GM18502 (cell line): ENCODE measurements at regions not wholly inside any gene's neighbourhood (a gene's known extent, or its start where the extent isn't known, plus 50 kb on each side); places are given as distances from the start of the nearest gene placed in this dataset.

ENCODE experiments used
- ATAC-seq: cut with Tn5 transposase; IDR thresholded peaks from one replicate; pipeline ENCODE4 v1.9.1; 2021; ENCODE audit warnings: mild to moderate bottlenecking; ENCODE audit not compliant: unreplicated experiment, poor library complexity

DNA sequence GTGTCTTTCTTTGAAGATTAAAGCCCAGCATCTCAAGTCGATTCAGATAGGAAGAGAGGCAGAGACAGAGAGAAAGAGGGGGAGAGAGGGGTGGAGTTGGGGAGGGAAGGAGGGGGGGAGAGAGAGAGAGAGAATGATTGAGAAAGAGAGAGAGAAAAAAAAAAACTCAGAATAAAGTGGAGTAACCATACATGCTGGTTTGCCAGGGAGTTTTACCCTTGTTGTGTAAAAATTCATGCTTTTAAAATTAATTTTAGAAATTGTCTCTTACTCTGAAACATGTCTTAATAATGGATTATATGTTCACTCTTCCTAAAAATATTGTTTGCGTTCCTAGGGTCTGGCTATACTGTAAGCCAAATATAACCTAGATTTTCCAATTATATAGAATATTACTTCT lies 908.5 kb downstream of the DSC3 start:
- no peak for ATAC-seq

DNA sequence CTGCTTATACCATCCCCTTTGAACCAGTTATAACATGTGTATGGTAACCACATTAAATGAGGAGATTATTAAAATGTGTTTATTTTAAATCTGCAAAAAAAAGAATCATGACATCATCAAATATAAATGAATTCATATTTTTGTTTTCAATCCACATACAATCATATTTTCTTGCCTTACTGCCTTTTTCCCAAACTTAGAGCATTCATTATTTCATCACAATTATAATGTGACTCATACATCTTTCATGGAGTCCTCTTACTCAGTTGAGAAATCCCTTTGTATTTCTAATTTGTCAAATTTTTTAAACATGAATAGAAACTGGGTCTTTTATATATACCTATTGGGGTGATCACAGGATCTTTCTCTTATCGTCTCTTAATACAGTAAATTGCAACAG lies 909.6 kb downstream of the DSC3 start:
- ATAC-seq, result no peak

DNA sequence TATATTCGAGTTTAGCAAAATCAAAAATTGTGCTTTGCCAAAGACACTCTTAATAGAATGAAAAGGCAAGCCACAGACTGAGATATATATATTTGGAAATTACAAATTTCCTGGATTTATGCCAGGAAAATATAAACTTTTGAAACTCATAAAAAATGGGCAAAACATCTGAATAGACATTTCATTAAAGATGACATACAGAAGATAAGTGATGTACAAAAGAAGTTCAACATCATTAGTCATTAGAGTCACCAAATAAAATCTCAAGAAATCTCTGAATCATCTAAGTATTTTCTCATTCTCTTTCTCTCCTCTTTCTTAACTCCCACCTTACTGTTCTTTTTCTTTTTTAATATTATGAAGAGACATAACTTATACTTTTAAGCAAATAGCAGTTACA lies 921.1 kb downstream of the DSC3 start:
- ATAC-seq, result no peak

DNA sequence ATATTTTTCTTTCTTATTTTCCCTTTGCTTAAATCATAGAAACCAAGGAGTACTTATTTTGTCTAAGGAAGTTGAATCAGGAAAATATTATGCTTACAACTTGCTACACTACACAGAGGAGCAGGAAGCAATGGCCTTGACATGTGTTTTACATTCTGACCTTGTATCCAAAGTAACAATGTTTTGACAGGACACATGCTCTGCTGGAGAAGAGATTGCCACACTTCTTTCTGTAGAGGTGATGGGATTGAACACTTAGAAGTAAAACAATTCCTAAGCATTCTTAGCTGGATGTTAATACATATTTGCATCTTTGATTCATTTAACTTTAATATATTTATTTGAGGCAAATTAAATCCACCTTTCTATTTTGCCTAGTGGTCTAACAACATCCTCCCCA lies 929.1 kb downstream of the DSC3 start:
- ATAC-seq, result no peak

DNA sequence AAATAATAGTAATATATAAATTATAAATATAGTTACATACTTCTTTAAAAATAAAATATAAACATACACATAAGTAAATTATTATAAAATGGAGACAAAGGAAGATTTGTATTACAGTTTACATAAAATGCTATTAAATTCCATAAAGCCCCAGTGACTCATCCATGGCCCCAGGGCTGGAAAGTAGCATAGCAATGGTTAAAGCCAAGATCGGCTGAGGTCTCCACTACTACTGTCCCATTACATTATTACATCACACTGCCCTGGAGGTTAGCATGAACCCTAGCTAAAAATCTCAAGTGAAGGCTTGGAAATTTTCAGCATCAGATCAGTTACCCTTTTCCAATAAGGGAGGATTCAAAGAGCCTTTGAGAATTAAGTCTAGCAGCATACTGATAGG lies 936.2 kb downstream of the DSC3 start:
- ATAC-seq, result no peak

DNA sequence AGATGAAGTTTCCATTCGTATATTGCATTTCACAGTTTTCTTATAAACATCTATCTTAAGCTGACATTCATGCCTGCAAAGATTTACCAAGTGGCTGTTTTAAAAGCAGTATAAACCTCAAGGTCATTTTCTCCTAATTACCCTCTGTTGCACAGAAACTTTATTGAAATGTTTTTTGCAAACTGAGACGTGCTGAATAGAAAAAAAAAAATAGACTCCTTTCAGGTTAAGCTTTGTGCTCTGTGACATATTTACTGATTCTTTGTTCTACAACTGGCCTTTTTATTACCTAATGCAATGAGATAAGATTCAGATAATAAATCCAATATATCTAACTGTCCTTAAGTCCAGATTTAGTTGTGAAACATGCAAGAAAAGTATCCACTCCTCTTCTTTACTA lies 938.7 kb downstream of the DSC3 start:
- no peak for ATAC-seq

DNA sequence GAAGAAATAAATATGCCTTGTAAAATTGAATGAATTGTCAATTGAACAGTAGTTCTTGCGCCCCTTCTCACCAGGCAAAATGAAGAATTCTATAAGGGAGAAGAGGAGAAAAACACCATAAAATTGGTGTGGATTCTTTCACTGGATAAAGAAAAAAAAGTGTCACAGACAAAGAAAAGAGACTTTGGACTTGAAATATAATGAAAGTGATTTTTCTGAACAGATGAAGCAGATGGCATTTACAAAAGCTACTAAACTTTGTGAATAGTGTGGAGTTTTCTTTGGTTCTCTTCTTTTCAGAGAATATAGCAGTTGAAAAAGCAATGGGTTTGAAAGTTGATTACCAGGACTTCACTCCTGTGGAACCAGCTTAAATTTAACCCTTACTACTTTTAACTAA lies 945.7 kb downstream of the DSC3 start:
- no peak for ATAC-seq

DNA sequence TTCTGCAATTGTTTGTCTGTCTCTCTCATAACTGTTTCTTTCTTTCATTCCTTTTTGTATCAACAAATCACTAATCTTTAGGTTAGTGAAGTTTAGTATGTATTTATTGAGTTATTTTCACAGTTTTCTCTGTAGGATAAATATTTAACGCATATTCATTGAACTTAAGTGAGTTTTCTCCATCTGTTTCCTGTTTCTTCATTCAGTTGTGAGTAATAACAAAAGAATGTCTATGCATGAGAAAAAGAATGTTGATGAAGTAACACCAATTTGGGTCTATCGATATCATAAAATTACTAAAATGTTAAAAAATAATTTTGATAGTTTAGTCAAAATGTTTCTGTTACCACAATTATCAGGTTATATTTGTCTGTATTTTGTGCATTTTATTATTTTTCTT lies 948.0 kb downstream of the DSC3 start:
- no peak for ATAC-seq

DNA sequence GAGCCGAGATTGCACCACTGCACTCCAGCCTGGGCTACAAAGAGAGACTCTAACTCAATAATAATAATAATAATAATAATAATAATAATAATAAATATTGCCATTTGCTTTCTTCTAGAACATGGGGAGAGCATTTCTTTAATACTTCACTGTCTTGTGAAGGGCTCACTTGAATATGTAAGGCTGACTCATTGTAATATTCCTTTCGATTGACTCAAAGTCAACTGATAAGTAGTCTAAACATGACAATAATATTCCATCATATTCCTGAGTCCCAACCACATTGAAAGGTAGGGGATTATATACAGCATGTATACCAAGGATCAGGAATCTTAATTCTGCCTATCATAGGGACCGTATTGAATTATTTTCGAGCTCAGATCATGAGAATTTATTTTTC lies 949.2 kb downstream of the DSC3 start:
- no peak for ATAC-seq

DNA sequence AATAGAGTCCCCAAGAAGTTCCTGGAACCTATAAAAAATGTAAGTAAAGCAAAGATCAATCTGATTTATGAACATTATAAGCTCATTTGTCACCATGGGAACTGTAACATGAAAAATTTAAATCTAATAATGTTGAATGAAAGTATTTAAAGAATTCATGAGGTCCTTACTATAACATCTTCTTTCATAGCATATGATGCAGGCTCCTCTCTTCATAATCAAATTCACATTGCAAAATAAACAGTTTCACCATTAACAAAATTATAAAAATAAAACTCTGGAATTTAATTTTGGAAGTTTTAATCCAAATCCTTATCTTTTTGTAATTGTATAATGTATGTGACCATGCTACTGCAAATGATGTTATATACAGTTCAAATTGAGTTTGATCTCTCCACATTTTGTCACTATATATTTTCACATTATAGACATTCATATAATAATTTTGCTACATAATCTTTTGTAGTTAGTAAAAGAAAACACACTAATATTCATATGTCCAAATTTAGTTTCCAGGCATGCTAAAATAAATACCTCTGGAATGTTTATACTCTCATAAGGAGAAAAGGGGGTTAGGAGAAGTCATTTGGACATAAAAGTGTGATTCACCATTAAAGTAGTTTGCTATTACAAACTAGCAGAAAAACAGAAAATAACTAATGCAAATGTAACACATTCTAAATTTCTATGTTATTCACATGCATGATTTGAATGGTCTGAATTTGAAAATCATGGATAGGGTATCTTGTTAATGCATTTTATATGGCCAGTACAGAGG lies 954.1 kb downstream of the DSC3 start:
- no peak for ATAC-seq

DNA sequence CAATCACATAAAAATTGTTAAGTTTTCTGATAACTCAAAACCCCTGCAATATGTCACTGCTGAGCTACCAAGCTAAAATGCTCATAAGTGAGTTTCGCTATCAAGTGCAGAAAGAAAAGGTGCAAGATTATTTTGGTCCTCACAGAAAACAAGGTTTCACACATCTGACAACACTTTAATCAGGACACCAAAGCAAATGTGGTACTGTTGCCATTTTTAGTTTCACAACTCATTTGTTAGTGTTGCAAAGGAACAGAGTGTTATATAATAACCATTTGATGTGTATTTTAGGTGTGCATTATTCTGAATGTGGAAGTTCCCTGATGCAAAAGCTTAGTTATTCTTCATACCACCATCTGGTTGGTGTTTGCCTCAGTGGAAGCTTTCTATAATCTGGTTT lies 956.2 kb downstream of the DSC3 start:
- no peak for ATAC-seq

DNA sequence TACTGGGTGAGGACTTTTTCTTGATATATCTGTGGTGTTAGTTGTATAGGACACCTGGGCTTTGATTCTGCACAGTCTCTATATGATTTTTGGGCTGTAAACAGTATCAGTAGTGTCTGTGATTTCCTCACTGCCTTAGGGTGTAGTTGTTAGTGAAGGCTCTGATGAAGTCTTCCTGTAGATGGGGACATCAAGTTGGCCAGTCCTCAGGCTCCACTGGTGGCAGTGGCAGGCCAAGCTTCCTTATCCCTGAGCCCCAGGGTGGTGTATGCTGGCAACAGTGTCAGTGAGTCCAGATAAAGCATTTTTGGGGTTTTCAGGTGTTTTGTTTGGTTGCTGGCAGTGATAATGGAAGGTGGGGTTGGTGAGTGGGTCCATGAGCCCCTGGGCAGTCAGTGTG lies 961.4 kb downstream of the DSC3 start:
- no peak for ATAC-seq

DNA sequence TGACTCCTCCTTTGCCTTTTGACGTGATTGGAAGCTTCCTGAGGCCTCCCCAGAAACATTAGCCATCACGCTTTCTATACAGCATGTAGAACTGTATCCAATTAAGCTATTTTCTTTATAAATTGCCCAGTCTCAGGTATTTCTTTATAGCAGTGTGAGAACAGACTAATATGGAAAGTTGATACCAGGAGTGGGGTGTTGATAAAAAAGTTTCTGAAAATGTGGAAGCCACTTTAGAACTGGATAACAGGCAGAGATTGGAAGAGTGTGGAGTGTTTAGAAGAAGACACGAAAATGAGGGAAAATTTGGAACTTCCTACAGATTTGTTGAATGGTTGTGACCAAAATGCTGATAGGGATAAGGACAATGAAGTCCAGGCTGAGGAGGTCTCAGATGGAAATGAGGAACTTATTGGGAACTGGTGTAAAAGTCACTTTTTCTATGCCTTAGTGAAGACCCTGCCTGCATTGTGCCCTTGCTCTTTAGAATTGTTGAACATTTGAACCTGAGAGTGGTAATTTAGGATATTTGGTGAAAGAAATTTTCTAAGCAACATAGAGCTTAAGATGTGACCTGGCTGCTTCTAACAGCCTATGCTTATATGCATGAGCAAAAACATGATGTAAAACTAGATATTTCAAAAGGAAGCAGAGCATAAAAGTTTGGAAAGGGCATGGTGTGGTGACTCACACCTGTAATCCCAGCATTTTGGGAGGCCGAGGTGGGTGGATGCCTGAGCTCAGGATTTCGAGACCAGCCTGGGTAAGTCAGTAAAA lies 969.7 kb downstream of the DSC3 start:
- ATAC-seq, result no peak

DNA sequence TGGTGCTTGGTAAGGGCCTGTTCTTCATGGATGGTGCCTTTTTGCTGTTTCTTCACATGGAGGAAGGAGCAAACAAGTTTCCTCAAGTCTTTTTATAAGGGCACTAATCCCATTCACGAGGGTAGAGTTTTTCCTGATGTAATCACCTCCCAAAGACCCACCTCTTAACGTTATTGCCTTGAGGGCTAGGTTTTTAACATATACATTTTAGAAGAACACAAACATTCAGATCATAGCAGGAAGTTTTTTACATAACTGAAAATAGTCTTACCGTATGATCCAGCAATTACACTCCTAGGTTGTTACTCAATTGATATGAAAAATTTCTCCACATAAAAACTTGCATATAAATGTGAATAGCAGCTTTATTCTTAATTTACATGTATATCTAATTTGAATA lies 976.3 kb downstream of the DSC3 start:
- no peak for ATAC-seq

DNA sequence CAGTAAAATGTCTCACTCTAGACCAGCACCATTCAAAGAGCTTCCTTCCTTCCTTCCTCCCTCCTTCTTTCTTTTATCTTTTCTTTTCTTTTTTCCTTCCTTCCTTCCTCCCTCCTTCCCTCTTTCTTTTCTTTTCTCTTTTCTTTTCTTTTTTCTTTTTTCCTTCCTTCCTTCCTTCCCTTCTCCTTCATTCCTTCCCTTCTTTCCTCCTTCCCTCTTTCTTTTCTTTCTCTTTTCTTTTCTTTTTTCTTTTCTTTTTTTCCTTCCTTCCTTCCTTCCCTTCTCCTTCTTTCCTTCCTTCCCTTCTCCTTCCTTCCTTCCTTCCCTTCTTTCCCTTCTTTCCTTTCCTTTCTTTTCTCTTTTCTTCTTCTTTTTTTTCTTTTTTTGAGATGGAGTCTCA lies 985.1 kb downstream of the DSC3 start:
- ATAC-seq, result no peak

DNA sequence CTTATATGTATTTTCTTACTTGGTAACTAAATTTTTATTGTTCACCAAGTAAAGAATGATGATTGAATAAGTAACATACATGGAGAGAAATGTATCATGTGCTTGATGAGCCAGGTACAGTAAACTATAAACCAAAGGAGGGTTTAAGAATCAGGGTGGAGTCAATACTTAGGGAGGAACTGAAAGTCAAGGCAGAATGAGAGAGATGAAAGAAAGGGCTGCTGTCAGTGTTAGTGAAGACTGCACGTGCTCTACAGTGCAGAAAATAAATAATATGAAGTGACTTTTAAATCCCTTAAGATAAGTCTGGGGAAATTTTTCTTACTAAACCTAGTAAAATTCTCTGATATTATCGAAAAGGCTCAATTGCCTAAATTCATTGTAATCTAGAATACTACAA lies 986.0 kb downstream of the DSC3 start:
- ATAC-seq, result no peak

DNA sequence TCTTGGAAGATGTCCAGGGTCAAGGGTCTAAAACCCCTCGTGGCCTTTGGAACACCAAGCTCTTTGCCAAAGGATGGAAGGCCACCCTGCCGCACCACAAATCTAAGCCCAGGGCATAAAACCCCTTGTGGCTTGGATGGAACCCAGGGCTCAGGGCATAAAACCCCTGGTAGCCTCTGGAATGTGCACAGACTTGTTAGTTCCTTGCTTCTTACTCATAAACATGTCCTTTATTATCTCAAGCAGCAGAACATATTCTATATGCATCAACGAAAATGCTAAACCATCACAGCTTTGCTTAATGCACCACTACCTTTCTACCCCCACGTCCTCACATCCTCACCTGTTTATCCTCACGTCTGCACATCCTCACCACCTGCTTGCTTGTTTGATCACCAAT lies 998.0 kb downstream of the DSC3 start:
- no peak for ATAC-seq

DNA sequence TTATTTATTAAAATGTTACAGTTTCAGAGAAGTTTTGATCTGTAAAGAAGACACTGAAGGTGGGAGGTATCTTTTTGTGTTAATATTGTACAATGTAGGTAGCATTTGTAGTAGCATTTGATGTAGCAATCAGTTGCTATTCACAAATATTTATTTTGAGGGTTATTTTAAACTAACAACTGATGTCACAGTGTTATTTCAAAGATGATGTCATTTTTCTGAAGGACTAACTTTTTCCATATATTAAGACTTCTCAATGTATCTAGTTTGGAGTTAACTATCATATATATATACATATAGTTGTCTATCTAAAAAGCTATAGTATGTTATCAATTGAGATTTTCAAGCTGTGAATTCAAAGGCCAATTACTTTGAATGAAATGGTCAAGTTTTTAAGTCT lies 1003.3 kb downstream of the DSC3 start:
- ATAC-seq, result no peak

DNA sequence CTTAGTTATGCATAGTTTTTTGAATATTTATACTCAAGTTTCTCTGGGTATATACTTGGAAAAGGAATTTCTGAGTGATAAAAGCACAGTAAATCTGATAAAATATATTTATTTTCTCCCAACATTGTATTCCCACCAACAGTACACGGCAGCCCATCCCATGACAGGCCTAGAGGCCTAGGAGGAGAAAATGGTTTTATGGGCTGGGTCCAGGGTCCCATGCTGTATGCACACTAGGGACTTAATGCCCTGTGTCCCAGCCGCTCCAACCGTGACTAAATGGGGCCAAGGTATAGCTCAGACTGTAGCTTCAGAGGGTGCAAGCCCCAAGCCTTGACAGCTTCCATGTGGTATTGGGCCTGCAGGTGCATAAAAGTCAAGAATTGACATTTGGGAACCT lies 1007.7 kb downstream of the DSC3 start:
- ATAC-seq, result no peak

DNA sequence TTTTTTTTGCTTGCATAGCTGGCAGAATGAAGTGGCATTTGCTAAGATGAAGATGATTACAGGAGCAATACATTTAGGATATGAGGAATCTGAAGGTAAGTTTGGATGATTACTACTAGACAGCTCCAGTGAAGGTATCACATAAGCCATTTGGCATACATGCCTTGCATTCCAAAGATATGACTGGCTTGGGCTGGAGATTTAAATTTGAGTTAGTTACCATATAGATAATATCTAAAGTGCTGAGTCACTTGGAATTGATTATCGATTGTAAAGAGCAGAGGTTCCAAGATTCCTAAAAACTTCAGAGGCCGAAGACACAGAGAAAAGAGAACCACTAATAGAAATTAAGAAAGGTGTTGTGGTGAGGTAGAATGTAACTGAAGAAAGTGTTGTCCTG lies 1026.4 kb downstream of the DSC3 start:
- ATAC-seq, result no peak

DNA sequence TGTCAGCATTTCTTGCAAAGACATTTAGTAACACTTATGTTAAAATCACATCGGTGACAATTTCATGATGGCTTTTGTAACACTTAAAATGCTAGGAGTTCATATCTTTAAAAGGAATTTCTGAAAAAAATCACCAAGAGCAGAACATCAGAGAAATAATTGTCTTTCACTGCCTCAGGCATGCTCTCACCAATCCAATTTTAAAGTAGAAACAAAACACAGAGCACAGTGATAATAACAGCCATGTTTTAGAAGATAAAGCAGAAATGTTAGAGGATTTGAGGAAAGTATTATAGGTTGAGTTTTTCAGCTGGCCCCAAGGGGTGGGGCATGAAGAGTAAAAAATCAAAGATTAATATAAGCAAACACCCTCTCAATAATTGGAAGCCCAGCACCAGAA lies 1037.6 kb downstream of the DSC3 start:
- ATAC-seq, result no peak

DNA sequence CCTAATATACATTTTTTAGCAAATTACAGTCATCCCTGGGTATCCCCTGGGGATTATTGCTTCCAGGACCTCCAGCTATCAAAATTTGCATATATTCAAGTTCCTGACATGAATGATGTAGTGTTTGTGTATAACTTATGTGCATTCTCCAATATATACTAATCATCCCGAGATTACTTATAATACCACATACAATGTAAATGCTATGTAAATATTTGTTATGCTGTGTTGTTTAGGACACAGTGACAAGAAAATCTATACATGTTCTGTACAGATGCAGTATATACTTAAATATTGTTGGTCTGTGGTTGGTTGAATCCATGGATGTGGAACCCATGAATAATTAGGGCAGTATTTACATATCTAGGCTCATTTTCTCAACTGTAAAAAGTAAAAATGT lies 1060.3 kb downstream of the DSC3 start:
- ATAC-seq, result no peak
